SK-N-SH (cell line): ENCODE measurements at regions not wholly inside any gene's neighbourhood (a gene's known extent, or its start where the extent isn't known, plus 50 kb on each side); places are given as distances from the start of the nearest gene placed in this dataset.

Source experiments
- CTCF ChIA-PET: fragments of 300-600, 350-600 bp; formaldehyde crosslinking; extraction: SDS; loops from one replicate; lab custom pipeline; 2021; lab: Yijun Ruan, JAX
- POLR2A ChIA-PET: fragments of 350-600 bp; sonication (Branson Sonifier 250); formaldehyde crosslinking; extraction: SDS; loops from one replicate; lab custom pipeline; 2020; ENCODE audit warnings: antibody characterized with exemption, inconsistent platforms; lab: Yijun Ruan, JAX
- DNase-seq: peaks from one replicate; pipeline ENCODE4 v3.0.0; 2012
- H2AFZ ChIP-seq: fragments of 200-600 bp; sonication (generic); 2 replicates; pipeline ENCODE4 v1.8.1; 2016; ENCODE audit warnings: antibody characterized with exemption, mild to moderate bottlenecking, low read depth
- H3F3A ChIP-seq: fragments of 200-600 bp; sonication (generic); replicated peaks from 2 replicates; pipeline ENCODE3; 2016; ENCODE audit warnings: antibody characterized with exemption, mild to moderate bottlenecking; ENCODE audit not compliant: insufficient read depth
- H3K27ac ChIP-seq, 2 experiments: fragments of 200-500 bp in 1 of 2; fragments of 200-600 bp in 1 of 2; sonication (Bioruptor generic) in 1 of 2; sonication (generic), shearing (Covaris generic) in 1 of 2; 2 replicates each; pipeline versions ENCODE4 v1.5.1 to v1.6.1; 2014 to 2016; ENCODE audit warnings: low read depth in 2 of 2, inconsistent platforms in 1 of 2, low read length in 1 of 2, mild to moderate bottlenecking in 1 of 2, mixed read lengths in 1 of 2
- H3K27me3 ChIP-seq: fragments of 200-600 bp; sonication (generic), shearing (Covaris generic); 2 replicates; pipeline ENCODE4 v1.6.1; 2016; ENCODE audit warnings: mixed run types; ENCODE audit not compliant: insufficient read depth
- H3K36me3 ChIP-seq, 2 experiments: fragments of 200-500 bp in 1 of 2; fragments of 200-600 bp in 1 of 2; sonication (Bioruptor generic) in 1 of 2; sonication (generic) in 1 of 2; replicated peaks in 1 of 2; 2 replicates each; pipeline versions ENCODE3 to v1.5.1; 2014 to 2016; ENCODE audit warnings: low read length in 1 of 2, mild to moderate bottlenecking in 1 of 2; ENCODE audit not compliant: insufficient read depth in 2 of 2, control insufficient read depth in 1 of 2
- H3K4me1 ChIP-seq, 2 experiments: fragments of 200-500 bp in 1 of 2; fragments of 200-600 bp in 1 of 2; sonication (Bioruptor generic) in 1 of 2; sonication (generic), shearing (Covaris generic) in 1 of 2; 2 replicates each; pipeline versions ENCODE4 v1.5.1 to v1.6.1; 2014 to 2016; ENCODE audit warnings: low read depth in 1 of 2, low read length in 1 of 2, mixed run types in 1 of 2; ENCODE audit not compliant: insufficient read depth in 2 of 2, control insufficient read depth in 1 of 2
- H3K4me2 ChIP-seq: fragments of 200-600 bp; sonication (generic), shearing (Covaris generic); 2 replicates; pipeline ENCODE4 v1.6.1; 2017; ENCODE audit warnings: mixed run types
- H3K4me3 ChIP-seq, 2 experiments: fragments of 200-500 bp in 1 of 2; fragments of 200-600 bp in 1 of 2; sonication (Bioruptor generic) in 1 of 2; sonication (generic), shearing (Covaris generic) in 1 of 2; 2 replicates each; pipeline versions ENCODE4 v1.5.1 to v1.8.1; 2014 to 2016; ENCODE audit warnings: low read depth in 2 of 2, inconsistent platforms in 1 of 2, low read length in 1 of 2, mild to moderate bottlenecking in 1 of 2, mixed read lengths in 1 of 2, moderate library complexity in 1 of 2
- H3K79me2 ChIP-seq: fragments of 200-600 bp; sonication (generic); 2 replicates; pipeline ENCODE4 v1.8.1; 2017; ENCODE audit warnings: mild to moderate bottlenecking; ENCODE audit not compliant: insufficient read depth
- H3K9ac ChIP-seq: fragments of 200-600 bp; sonication (generic); 2 replicates; pipeline ENCODE4 v1.6.1; 2017; ENCODE audit warnings: mixed run types
- H3K9me2 ChIP-seq: fragments of 200-600 bp; sonication (generic); 2 replicates; pipeline ENCODE4 v1.6.1; 2017; ENCODE audit warnings: mixed run types
- H3K9me3 ChIP-seq: fragments of 200-600 bp; sonication (generic); 2 replicates; pipeline ENCODE4 v1.6.1; 2017; ENCODE audit warnings: mixed run types, mild to moderate bottlenecking, moderate library complexity
- H4K20me1 ChIP-seq: fragments of 200-600 bp; sonication (generic); 2 replicates; pipeline ENCODE4 v1.6.1; 2017; ENCODE audit warnings: mild to moderate bottlenecking, mixed run types; ENCODE audit not compliant: insufficient read depth
- CTCF ChIP-seq: fragments of 200-600 bp; sonication (generic); IDR thresholded peaks from 2 replicates; pipeline ENCODE4 v1.6.1; 2017; ENCODE audit warnings: antibody characterized with exemption, mild to moderate bottlenecking, moderate library complexity
- ELF1 ChIP-seq: IDR thresholded peaks from 2 replicates; pipeline ENCODE4 v1.4.0; 2012
- IRF3 ChIP-seq: fragments of 150-350 bp; IDR thresholded peaks from 2 replicates; pipeline ENCODE4 v1.6.1; 2016; ENCODE audit warnings: mild to moderate bottlenecking, low read depth, low read length
- NRF1 ChIP-seq: IDR thresholded peaks from 2 replicates; pipeline ENCODE4 v1.6.1; 2012; ENCODE audit warnings: low read depth, mild to moderate bottlenecking, low read length
- PBX3 ChIP-seq: IDR thresholded peaks from 2 replicates; pipeline ENCODE4; 2012
- POLR2AphosphoS5 ChIP-seq: IDR thresholded peaks from 2 replicates; pipeline ENCODE4 v1.6.1; 2012; ENCODE audit warnings: low read depth, low read length
- RAD21 ChIP-seq: IDR thresholded peaks from 2 replicates; pipeline ENCODE4 v1.6.1; 2012; ENCODE audit warnings: mild to moderate bottlenecking, low read length
- RCOR1 ChIP-seq: fragments of 150-350 bp; IDR thresholded peaks from 2 replicates; pipeline ENCODE4 v1.6.1; 2017; ENCODE audit warnings: antibody characterized with exemption, low read length
- REST ChIP-seq: IDR thresholded peaks from 2 replicates; pipeline ENCODE4 v1.6.1; 2012; ENCODE audit warnings: mild to moderate bottlenecking, low read depth, low read length, moderate library complexity
- RXRA ChIP-seq: IDR thresholded peaks from 2 replicates; pipeline ENCODE4 v1.4.0; 2012; ENCODE audit warnings: low read depth, mild to moderate bottlenecking, borderline replicate concordance
- SIN3A ChIP-seq: IDR thresholded peaks from 2 replicates; pipeline ENCODE4 v1.6.1; 2012; ENCODE audit warnings: low read depth, mild to moderate bottlenecking, low read length, moderate library complexity, borderline replicate concordance
- USF1 ChIP-seq: IDR thresholded peaks from 2 replicates; pipeline ENCODE4 v1.4.0; 2012; ENCODE audit warnings: low read depth, borderline replicate concordance
- USF2 ChIP-seq: fragments of 150-350 bp; IDR thresholded peaks from 2 replicates; pipeline ENCODE4 v1.6.1; 2017; ENCODE audit warnings: antibody characterized with exemption, low read length, low read depth, borderline replicate concordance
- WGBS: methylation state at CpG from one replicate; pipeline ENCODE4 v1.1.6; 2017; ENCODE audit warnings: low lambda C conversion rate; 5-methylcytosine and 5-hydroxymethylcytosine counted together

- TF ChIP-seq CTCF (no peak), RCOR1 (no peak), RAD21 (no peak), POLR2AphosphoS5 (no peak), SIN3A (no peak), ELF1 (no peak)
Measured at GRCh38 chr6:66321017-66321416, 614.0 kb upstream of the EYS start (continued).

- H3F3A ChIP-seq: no peaks in the 10 kb centered on the region
- H3K4me2 ChIP-seq: no peak overlapping the region
- ChIA-PET POLR2A (no interaction called here), CTCF (no interaction called here)
- peaks cover 15% of the 10 kb centered on the region for H3K9me3 ChIP-seq
- no peaks in the 10 kb centered on the region for H3K9me2 ChIP-seq
- H3K27ac ChIP-seq: no peak overlapping the region
- no peaks in the 10 kb centered on the region for H3K27me3 ChIP-seq
- TF ChIP-seq RXRA (no peak), NRF1 (no peak), REST (no peak), USF2 (no peak), USF1 (no peak), SIN3A (no peak), PBX3 (no peak), IRF3 (no peak)
- TF ChIP-seq, all 33 proteins: peak for 0
- 35% methylated on average over 2 of the region's 2 CpGs for WGBS
- H2AFZ ChIP-seq: no peak overlapping the region
- H3K4me3 ChIP-seq: no peak overlapping the region
- no peaks in the 10 kb centered on the region for H4K20me1 ChIP-seq
- H3K36me3 ChIP-seq: no peaks in the 10 kb centered on the region
- no peaks in the 10 kb centered on the region for H3K4me1 ChIP-seq
- no peaks in the 10 kb centered on the region for H3K79me2 ChIP-seq
- no peak overlapping the region for H3K9ac ChIP-seq
- no peak for DNase-seq
Measured at GRCh38 chr6:66307490-66307889, 600.5 kb upstream of the EYS start.
